ENCODE measurements at regions not wholly inside any gene's neighbourhood (a gene's known extent, or its start where the extent isn't known, plus 50 kb on each side); places are given as distances from the start of the nearest gene placed in this dataset.

DNA sequence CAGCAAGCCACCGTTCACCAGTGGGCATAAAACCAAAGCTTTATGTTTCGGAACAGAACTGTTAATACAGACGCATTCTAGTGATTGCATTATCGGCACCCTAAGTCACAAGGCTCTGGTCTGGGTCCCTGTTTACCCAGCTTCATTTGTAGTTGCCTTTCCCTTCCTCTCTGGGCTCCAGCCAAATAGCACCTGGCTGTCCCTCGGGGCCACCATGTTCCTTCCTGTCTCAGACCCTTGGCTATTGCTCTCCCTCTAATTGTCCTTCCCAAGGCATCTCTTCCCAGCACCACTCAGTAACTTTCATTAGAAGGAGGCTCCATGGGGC, 75.3 kb downstream of the SDC1 start:
- TF ChIP-seq, protein P1, sequence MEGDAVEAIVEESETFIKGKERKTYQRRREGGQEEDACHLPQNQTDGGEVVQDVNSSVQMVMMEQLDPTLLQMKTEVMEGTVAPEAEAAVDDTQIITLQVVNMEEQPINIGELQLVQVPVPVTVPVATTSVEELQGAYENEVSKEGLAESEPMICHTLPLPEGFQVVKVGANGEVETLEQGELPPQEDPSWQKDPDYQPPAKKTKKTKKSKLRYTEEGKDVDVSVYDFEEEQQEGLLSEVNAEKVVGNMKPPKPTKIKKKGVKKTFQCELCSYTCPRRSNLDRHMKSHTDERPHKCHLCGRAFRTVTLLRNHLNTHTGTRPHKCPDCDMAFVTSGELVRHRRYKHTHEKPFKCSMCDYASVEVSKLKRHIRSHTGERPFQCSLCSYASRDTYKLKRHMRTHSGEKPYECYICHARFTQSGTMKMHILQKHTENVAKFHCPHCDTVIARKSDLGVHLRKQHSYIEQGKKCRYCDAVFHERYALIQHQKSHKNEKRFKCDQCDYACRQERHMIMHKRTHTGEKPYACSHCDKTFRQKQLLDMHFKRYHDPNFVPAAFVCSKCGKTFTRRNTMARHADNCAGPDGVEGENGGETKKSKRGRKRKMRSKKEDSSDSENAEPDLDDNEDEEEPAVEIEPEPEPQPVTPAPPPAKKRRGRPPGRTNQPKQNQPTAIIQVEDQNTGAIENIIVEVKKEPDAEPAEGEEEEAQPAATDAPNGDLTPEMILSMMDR (IDR thresholded peaks at IDR 0.05) = no peak
- TF ChIP-seq POLR2A (IDR thresholded peaks at IDR 0.05) = no peak

Measured in tibial nerve (tissue), 3 donors.